ENCODE measurements at regions not wholly inside any gene's neighbourhood (a gene's known extent, or its start where the extent isn't known, plus 50 kb on each side); places are given as distances from the start of the nearest gene placed in this dataset.
"Not testable (repeated sequence)": the region's sequence is repeated elsewhere in the genome, so short reads cannot be mapped to it uniquely, and the experiment has no call there.

GRCh38 chr3:182644013-182644412, 149.3 kb upstream of the ATP11B start:
- DNase-seq (ENCODE audit: low read depth, low spot score) = no peak

GRCh38 chr3:182644790-182645433, 148.4 kb upstream of the ATP11B start:
- H3K4me3 ChIP-seq (ENCODE audit: low read length) = no peak overlapping the region
- DNase-seq (ENCODE audit: low read depth, low spot score) = no peak

More at GRCh38 chr3:182644013-182644412, 149.3 kb upstream of the ATP11B start:
- no peak overlapping the region for H3K4me3 ChIP-seq (ENCODE audit: low read length)

GRCh38 chr3:182650568-182651128, 142.7 kb upstream of the ATP11B start:
- no peak for DNase-seq (ENCODE audit: low read depth, low spot score)
- H3K4me3 ChIP-seq (ENCODE audit: low read length) = no peak overlapping the region

- no peak overlapping the region for H3K4me3 ChIP-seq (ENCODE audit: low read length)
Observed at GRCh38 chr3:182651461-182651860, 141.8 kb upstream of the ATP11B start.

GRCh38 chr3:182653065-182653464, 140.2 kb upstream of the ATP11B start:
- not testable (repeated sequence) for DNase-seq (ENCODE audit: low read depth, low spot score); H3K4me3 ChIP-seq (ENCODE audit: low read length)

More at GRCh38 chr3:182651461-182651860, 141.8 kb upstream of the ATP11B start:
- no peak for DNase-seq (ENCODE audit: low read depth, low spot score)

GRCh38 chr3:182668541-182668940, 124.8 kb upstream of the ATP11B start:
- H3K4me3 ChIP-seq (ENCODE audit: low read length) = no peak overlapping the region
- DNase-seq (ENCODE audit: low read depth, low spot score) = no peak

GRCh38 chr3:182668974-182669373, 124.3 kb upstream of the ATP11B start:
- no peak overlapping the region for H3K4me3 ChIP-seq (ENCODE audit: low read length)
- no peak for DNase-seq (ENCODE audit: low read depth, low spot score)

GRCh38 chr3:182671541-182671940, 121.8 kb upstream of the ATP11B start:
- no peak for DNase-seq (ENCODE audit: low read depth, low spot score)
- H3K4me3 ChIP-seq (ENCODE audit: low read length) = no peak overlapping the region

GRCh38 chr3:182671942-182672341, 121.4 kb upstream of the ATP11B start:
- DNase-seq (ENCODE audit: low read depth, low spot score) = no peak
- no peak overlapping the region for H3K4me3 ChIP-seq (ENCODE audit: low read length)

GRCh38 chr3:182673336-182673735, 120.0 kb upstream of the ATP11B start:
- no peak for DNase-seq (ENCODE audit: low read depth, low spot score)
- no peak overlapping the region for H3K4me3 ChIP-seq (ENCODE audit: low read length)

- DNase-seq (ENCODE audit: low read depth, low spot score) = peak; percentile 16
- peak overlapping the region; percentile 61 for H3K4me3 ChIP-seq (ENCODE audit: low read length)
Observed at GRCh38 chr3:182682263-182683241, 110.8 kb upstream of the ATP11B start.

- peak; percentile 60 for DNase-seq (ENCODE audit: low read depth, low spot score)
- H3K4me3 ChIP-seq (ENCODE audit: low read length) = no peak overlapping the region
Observed at GRCh38 chr3:182683453-182683852, 109.9 kb upstream of the ATP11B start.

- DNase-seq (ENCODE audit: low read depth, low spot score) = no peak
- no peak overlapping the region for H3K4me3 ChIP-seq (ENCODE audit: low read length)
Observed at GRCh38 chr3:182683858-182684257, 109.4 kb upstream of the ATP11B start.

GRCh38 chr3:182686033-182686886, 107.0 kb upstream of the ATP11B start:
- DNase-seq (ENCODE audit: low read depth, low spot score) = no peak

GRCh38 chr3:182690172-182690571, 103.1 kb upstream of the ATP11B start:
- H3K4me3 ChIP-seq (ENCODE audit: low read length) = no peak overlapping the region
- no peak for DNase-seq (ENCODE audit: low read depth, low spot score)

More at GRCh38 chr3:182686033-182686886, 107.0 kb upstream of the ATP11B start:
- no peak overlapping the region for H3K4me3 ChIP-seq (ENCODE audit: low read length)

- no peak for DNase-seq (ENCODE audit: low read depth, low spot score)
- no peak overlapping the region for H3K4me3 ChIP-seq (ENCODE audit: low read length)
Observed at GRCh38 chr3:182692021-182692420, 101.3 kb upstream of the ATP11B start.

GRCh38 chr3:182692695-182693094, 100.6 kb upstream of the ATP11B start:
- DNase-seq (ENCODE audit: low read depth, low spot score) = no peak
- no peak overlapping the region for H3K4me3 ChIP-seq (ENCODE audit: low read length)

GRCh38 chr3:182693723-182694122, 99.6 kb upstream of the ATP11B start:
- no peak overlapping the region for H3K4me3 ChIP-seq (ENCODE audit: low read length)
- DNase-seq (ENCODE audit: low read depth, low spot score) = no peak

- no peak overlapping the region for H3K4me3 ChIP-seq (ENCODE audit: low read length)
- DNase-seq (ENCODE audit: low read depth, low spot score) = no peak
Observed at GRCh38 chr3:182696916-182697315, 96.4 kb upstream of the ATP11B start.

All from Jurkat, Clone E6-1 (cell line).